Suppressor macrophage treated with lipopolysaccharide for 4 hours (primary cell): ENCODE measurements at regions not wholly inside any gene's neighbourhood (a gene's known extent, or its start where the extent isn't known, plus 50 kb on each side); places are given as distances from the start of the nearest gene placed in this dataset.
"Not testable (repeated sequence)": the region's sequence is repeated elsewhere in the genome, so short reads cannot be mapped to it uniquely, and the experiment has no call there.

Source experiments
- DNase-seq: peaks from one replicate; pipeline ENCODE4 v3.0.0-alpha.2; 2020

- DNase-seq, result not testable (repeated sequence)
Observed at GRCh38 chr3:130151555-130151954, 69.9 kb downstream of the ALG1L2 start.

GRCh38 chr3:130153247-130153646, 71.6 kb downstream of the ALG1L2 start:
- DNase-seq, result not testable (repeated sequence)

GRCh38 chr3:130155464-130155863, 73.8 kb downstream of the ALG1L2 start:
- DNase-seq, result not testable (repeated sequence)

GRCh38 chr3:130166856-130167255, 85.2 kb downstream of the ALG1L2 start:
- not testable (repeated sequence) for DNase-seq

GRCh38 chr3:130175195-130175594, 93.6 kb downstream of the ALG1L2 start:
- DNase-seq, result not testable (repeated sequence)

GRCh38 chr3:130176476-130177256, 95.0 kb downstream of the ALG1L2 start:
- DNase-seq, result not testable (repeated sequence)

GRCh38 chr3:130178835-130179234, 97.2 kb downstream of the ALG1L2 start:
- peak; percentile 5 for DNase-seq

- DNase-seq, result peak; percentile 38
Observed at GRCh38 chr3:130179353-130179970, 97.8 kb downstream of the ALG1L2 start.

- DNase-seq, result peak; percentile 23
Observed at GRCh38 chr3:130182475-130182874, 100.8 kb downstream of the ALG1L2 start.

- not testable (repeated sequence) for DNase-seq
Observed at GRCh38 chr3:130183689-130184088, 102.1 kb downstream of the ALG1L2 start.

GRCh38 chr3:130184152-130185024, 102.8 kb downstream of the ALG1L2 start:
- not testable (repeated sequence) for DNase-seq

- DNase-seq, result not testable (repeated sequence)
Observed at GRCh38 chr3:130201272-130201671, 119.6 kb downstream of the ALG1L2 start.

- DNase-seq, result not testable (repeated sequence)
Observed at GRCh38 chr3:130203633-130204032, 122.0 kb downstream of the ALG1L2 start.

- DNase-seq, result no peak
Observed at GRCh38 chr3:130227540-130227939, 117.9 kb upstream of the COL6A5 start.

- DNase-seq, result peak; percentile 4
Observed at GRCh38 chr3:130242850-130243569, 102.5 kb upstream of the COL6A5 start.

GRCh38 chr3:130243808-130244207, 101.7 kb upstream of the COL6A5 start:
- no peak for DNase-seq

GRCh38 chr3:130250982-130251381, 94.5 kb upstream of the COL6A5 start:
- no peak for DNase-seq

GRCh38 chr3:130255442-130255841, 90.0 kb upstream of the COL6A5 start:
- no peak for DNase-seq

GRCh38 chr3:130256821-130257340, 88.6 kb upstream of the COL6A5 start:
- no peak for DNase-seq

GRCh38 chr3:130258532-130258952, 86.9 kb upstream of the COL6A5 start:
- DNase-seq, result no peak

GRCh38 chr3:130259166-130259874, 86.2 kb upstream of the COL6A5 start:
- no peak for DNase-seq

GRCh38 chr3:130260918-130261317, 84.6 kb upstream of the COL6A5 start:
- no peak for DNase-seq
